Mesendoderm (in vitro differentiated cells): ENCODE measurements at regions not wholly inside any gene's neighbourhood (a gene's known extent, or its start where the extent isn't known, plus 50 kb on each side); places are given as distances from the start of the nearest gene placed in this dataset.

ENCODE experiments used
- DNase-seq: peaks from one replicate; pipeline ENCODE4 v3.0.0; 2013
- H2AK5ac ChIP-seq: 2 replicates; pipeline ENCODE4 v1.6.1; 2013; ENCODE audit warnings: low read length, inconsistent platforms
- H2BK120ac ChIP-seq: 2 replicates; pipeline ENCODE4 v1.6.1; 2013; ENCODE audit warnings: low read depth, mild to moderate bottlenecking, low read length, moderate library complexity, mixed read lengths
- H2BK15ac ChIP-seq: replicated peaks from 2 replicates; pipeline ENCODE4 v1.6.1; 2013; ENCODE audit warnings: low read depth, mild to moderate bottlenecking, moderate library complexity
- H2BK5ac ChIP-seq: 2 replicates; pipeline ENCODE4 v1.6.1; 2013; ENCODE audit warnings: low read length, inconsistent platforms
- H3K18ac ChIP-seq: 2 replicates; pipeline ENCODE4 v1.6.1; 2013; ENCODE audit warnings: mild to moderate bottlenecking, low read length, mixed read lengths
- H3K23ac ChIP-seq: one replicate; pipeline ENCODE4 v1.6.1; 2013; ENCODE audit warnings: low read length
- H3K27ac ChIP-seq: 2 replicates; pipeline ENCODE4 v1.5.1; 2013; ENCODE audit warnings: low read depth, mild to moderate bottlenecking, inconsistent platforms, low read length, moderate library complexity
- H3K27me3 ChIP-seq: 2 replicates; pipeline ENCODE4 v1.6.1; 2013; ENCODE audit warnings: low read length, control low read depth, mild to moderate bottlenecking, inconsistent platforms; ENCODE audit not compliant: insufficient read depth, poor library complexity
- H3K36me3 ChIP-seq: 2 replicates; pipeline ENCODE4 v1.6.1; 2013; ENCODE audit warnings: low read length, inconsistent platforms; ENCODE audit not compliant: control insufficient read depth, insufficient read depth
- H3K4ac ChIP-seq: one replicate; pipeline ENCODE4 v1.6.1; 2013; ENCODE audit warnings: low read depth, mild to moderate bottlenecking, low read length, moderate library complexity
- H3K4me1 ChIP-seq: 2 replicates; pipeline ENCODE4 v1.6.1; 2013; ENCODE audit warnings: low read depth, low read length, inconsistent platforms; ENCODE audit not compliant: control insufficient read depth
- H3K4me2 ChIP-seq: 2 replicates; pipeline ENCODE4 v1.6.1; 2013; ENCODE audit warnings: low read length
- H3K4me3 ChIP-seq: 2 replicates; pipeline ENCODE4 v1.5.1; 2013; ENCODE audit warnings: mild to moderate bottlenecking, low read length
- H3K56ac ChIP-seq: one replicate; pipeline ENCODE4 v1.6.1; 2013; ENCODE audit warnings: low read length
- H3K79me1 ChIP-seq: 2 replicates; pipeline ENCODE4 v1.6.1; 2013; ENCODE audit warnings: low read length, inconsistent platforms
- H3K79me2 ChIP-seq: 2 replicates; pipeline ENCODE4 v1.6.1; 2013; ENCODE audit warnings: mild to moderate bottlenecking, low read length; ENCODE audit not compliant: control insufficient read depth, insufficient read depth
- H3K9ac ChIP-seq: 2 replicates; pipeline ENCODE4 v1.6.1; 2013; ENCODE audit warnings: low read length, inconsistent platforms
- H4K5ac ChIP-seq: one replicate; pipeline ENCODE4 v1.6.1; 2013; ENCODE audit warnings: low read length
- H4K8ac ChIP-seq: one replicate; pipeline ENCODE4 v1.6.1; 2013; ENCODE audit warnings: low read depth, mild to moderate bottlenecking, control low read depth, low read length, moderate library complexity
- WGBS: extraction: QIAGEN DNeasy Blood & Tissue Kit; methylation state at CpG from one replicate; pipeline ENCODE4 v1.1.7; 2013; ENCODE audit warnings: low lambda C conversion rate, missing lambda C conversion rate; ENCODE audit not compliant: insufficient coverage; ENCODE audit errors: extremely low coverage; 5-methylcytosine and 5-hydroxymethylcytosine counted together

DNA sequence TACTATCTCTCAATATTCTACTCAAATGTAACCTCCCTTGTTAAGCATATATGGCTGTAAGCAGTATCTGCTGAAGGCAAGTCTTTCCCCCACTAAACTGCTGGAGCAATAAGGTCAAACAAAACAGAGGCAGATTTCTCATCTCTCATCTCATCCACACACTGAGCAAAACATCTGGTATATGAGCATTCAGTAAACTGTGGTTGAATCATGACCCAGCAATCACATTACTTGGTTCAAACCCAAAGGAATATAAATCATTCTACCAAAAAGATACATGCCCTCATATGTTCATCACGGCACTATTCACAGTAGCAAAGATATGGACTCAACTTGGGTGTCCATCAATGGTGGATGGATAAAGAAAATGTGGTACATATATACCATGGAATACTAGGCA lies 344.4 kb downstream of the SUCLA2 start:
- Histone ChIP-seq H3K79me1 (no peaks in the 10 kb centered on the region), H3K27me3 (no peaks in the 10 kb centered on the region), H4K8ac (no peak overlapping the region), H3K79me2 (no peaks in the 10 kb centered on the region), H3K56ac (no peak overlapping the region), H3K36me3 (no peaks in the 10 kb centered on the region), H3K4me2 (no peak overlapping the region), H3K27ac (no peak overlapping the region), H3K4me1 (no peaks in the 10 kb centered on the region), H3K4ac (no peak overlapping the region), H2BK15ac (no peak overlapping the region), H2AK5ac (no peak overlapping the region), H4K5ac (no peak overlapping the region), H3K23ac (no peak overlapping the region), H3K9ac (no peak overlapping the region), H3K4me3 (no peak overlapping the region), H2BK5ac (no peak overlapping the region), H3K18ac (no peak overlapping the region), H2BK120ac (no peak overlapping the region)
- no peak for DNase-seq
- WGBS: no CpG with 5 or more reads among the region's 1 CpG

DNA sequence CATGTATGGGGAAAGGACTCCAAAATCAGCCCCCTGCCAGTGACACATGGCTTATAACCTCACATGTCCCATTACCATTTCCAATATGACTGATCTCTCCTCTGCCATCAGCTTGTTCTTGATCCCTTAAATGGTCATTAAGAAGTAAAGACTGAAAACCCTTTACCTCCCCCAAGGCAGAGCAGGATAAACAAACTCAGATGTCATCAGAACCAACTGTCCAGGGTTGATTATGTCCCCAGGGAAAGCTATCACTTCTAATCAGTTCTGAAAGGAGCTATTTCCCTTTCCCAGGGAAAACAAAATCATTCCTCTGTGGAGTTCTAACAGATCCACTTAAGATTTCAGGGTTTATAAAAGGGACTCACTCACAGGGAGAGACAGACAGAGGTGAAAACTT lies 350.9 kb downstream of the SUCLA2 start:
- no peak overlapping the region for H3K4ac ChIP-seq
- no peak overlapping the region for H3K4me2 ChIP-seq
- H4K5ac ChIP-seq: no peak overlapping the region
- no peak overlapping the region for H2BK15ac ChIP-seq
- no peaks in the 10 kb centered on the region for H3K79me1 ChIP-seq
- H3K9ac ChIP-seq: no peak overlapping the region
- no peaks in the 10 kb centered on the region for H3K36me3 ChIP-seq
- H3K4me3 ChIP-seq: no peak overlapping the region
- no peaks in the 10 kb centered on the region for H3K79me2 ChIP-seq
- no peak overlapping the region for H3K23ac ChIP-seq
- no peak overlapping the region for H3K18ac ChIP-seq
- no peaks in the 10 kb centered on the region for H3K4me1 ChIP-seq
- H2BK5ac ChIP-seq: no peak overlapping the region
- no peaks in the 10 kb centered on the region for H3K27me3 ChIP-seq
- no peak overlapping the region for H3K27ac ChIP-seq
- no peak overlapping the region for H2BK120ac ChIP-seq
- H3K56ac ChIP-seq: no peak overlapping the region
- H2AK5ac ChIP-seq: no peak overlapping the region
- DNase-seq: no peak
- no peak overlapping the region for H4K8ac ChIP-seq

- Histone ChIP-seq H3K79me1 (no peaks in the 10 kb centered on the region), H3K36me3 (no peaks in the 10 kb centered on the region)
These were observed 354.1 kb downstream of the SUCLA2 start for GRCh38 chr13:47647001-47647400.

GRCh38 chr13:47646298-47646697 lies 354.8 kb downstream of the SUCLA2 start:
- H3K79me2 ChIP-seq: no peaks in the 10 kb centered on the region
- H3K4me1 ChIP-seq: no peaks in the 10 kb centered on the region
- no peak overlapping the region for H3K23ac ChIP-seq
- H3K36me3 ChIP-seq: no peaks in the 10 kb centered on the region
- H2AK5ac ChIP-seq: no peak overlapping the region
- no peak overlapping the region for H4K8ac ChIP-seq
- no peak overlapping the region for H3K56ac ChIP-seq
- no peak overlapping the region for H3K4ac ChIP-seq
- no peak overlapping the region for H3K4me3 ChIP-seq
- no peak overlapping the region for H3K9ac ChIP-seq
- no peak overlapping the region for H3K27ac ChIP-seq
- DNase-seq: no peak
- no peaks in the 10 kb centered on the region for H3K27me3 ChIP-seq
- H3K18ac ChIP-seq: no peak overlapping the region
- WGBS: no CpG with 5 or more reads among the region's 1 CpG
- H3K79me1 ChIP-seq: no peaks in the 10 kb centered on the region
- no peak overlapping the region for H3K4me2 ChIP-seq
- no peak overlapping the region for H2BK120ac ChIP-seq
- H4K5ac ChIP-seq: no peak overlapping the region
- H2BK15ac ChIP-seq: no peak overlapping the region
- H2BK5ac ChIP-seq: no peak overlapping the region

More at GRCh38 chr13:47647001-47647400, 354.1 kb downstream of the SUCLA2 start:
- no peak overlapping the region for H2BK15ac ChIP-seq
- H2AK5ac ChIP-seq: no peak overlapping the region
- DNase-seq: no peak
- no peak overlapping the region for H3K56ac ChIP-seq
- no peak overlapping the region for H3K27ac ChIP-seq
- H3K4me3 ChIP-seq: no peak overlapping the region
- no peak overlapping the region for H2BK5ac ChIP-seq
- no peak overlapping the region for H3K4ac ChIP-seq
- H3K79me2 ChIP-seq: no peaks in the 10 kb centered on the region
- H2BK120ac ChIP-seq: no peak overlapping the region
- no peaks in the 10 kb centered on the region for H3K4me1 ChIP-seq
- H3K18ac ChIP-seq: no peak overlapping the region
- H3K4me2 ChIP-seq: no peak overlapping the region
- H3K23ac ChIP-seq: no peak overlapping the region
- no peak overlapping the region for H4K5ac ChIP-seq
- no peaks in the 10 kb centered on the region for H3K27me3 ChIP-seq
- H3K9ac ChIP-seq: no peak overlapping the region
- no peak overlapping the region for H4K8ac ChIP-seq

DNA sequence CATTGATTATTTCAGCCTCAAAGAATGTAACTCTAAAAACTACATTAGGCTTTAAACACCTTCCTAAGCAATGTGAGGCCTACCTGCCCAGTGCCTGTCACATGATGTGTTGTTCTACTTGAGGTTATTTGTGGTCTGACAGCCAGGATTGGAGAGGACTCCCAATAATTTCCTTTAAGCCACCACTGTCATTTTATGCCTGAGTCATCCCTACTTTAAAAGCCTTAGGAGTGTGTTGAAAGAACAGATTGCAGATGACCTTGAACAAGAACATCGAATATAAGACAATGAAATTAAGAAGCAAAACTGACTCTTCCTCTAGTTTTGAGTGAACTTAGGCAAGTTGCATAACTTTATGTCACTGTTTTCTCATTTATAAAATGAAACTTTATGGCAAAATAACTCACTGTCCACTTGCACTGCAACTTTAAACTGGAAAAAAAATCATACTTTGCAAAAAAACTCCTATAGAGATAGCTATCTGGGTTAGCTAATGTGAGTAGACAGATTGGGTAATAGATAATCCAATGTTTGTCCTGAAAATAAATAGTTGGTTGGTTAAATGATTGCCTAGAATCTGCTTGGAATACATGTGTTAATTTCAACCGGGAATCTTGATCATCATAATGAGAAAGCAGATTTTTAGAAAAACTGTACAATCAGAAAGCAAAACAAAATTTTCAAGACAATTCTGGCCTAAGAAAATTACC lies 361.2 kb downstream of the SUCLA2 start:
- H3K36me3 ChIP-seq: no peaks in the 10 kb centered on the region

DNA sequence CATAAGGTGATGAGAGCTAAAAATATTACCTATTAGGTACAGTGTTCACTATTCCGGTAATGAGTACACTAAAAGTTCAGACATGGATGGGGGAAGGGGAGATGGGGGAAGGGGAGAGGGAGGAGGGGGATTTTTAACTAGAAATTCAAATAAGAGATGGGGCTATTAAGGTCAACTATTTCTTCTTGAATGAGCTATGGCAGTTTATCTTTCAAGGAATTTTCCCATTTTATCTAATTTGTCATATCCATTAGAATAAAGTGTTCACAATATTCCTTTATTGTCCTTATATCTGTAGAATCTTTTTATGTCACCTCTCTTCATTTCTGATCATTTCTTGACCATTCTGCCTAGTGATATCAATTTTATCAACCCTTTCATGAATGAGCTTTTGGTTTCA lies 362.4 kb downstream of the SUCLA2 start:
- no peak overlapping the region for H3K4ac ChIP-seq
- no peak overlapping the region for H3K27ac ChIP-seq
- no peak overlapping the region for H3K23ac ChIP-seq
- no peaks in the 10 kb centered on the region for H3K4me1 ChIP-seq
- H2BK120ac ChIP-seq: no peak overlapping the region
- no peaks in the 10 kb centered on the region for H3K79me2 ChIP-seq
- H3K56ac ChIP-seq: no peak overlapping the region
- H2BK15ac ChIP-seq: no peak overlapping the region
- H3K36me3 ChIP-seq: no peaks in the 10 kb centered on the region
- no peak overlapping the region for H3K9ac ChIP-seq
- H3K4me3 ChIP-seq: no peak overlapping the region
- no peak overlapping the region for H3K4me2 ChIP-seq
- no peaks in the 10 kb centered on the region for H3K79me1 ChIP-seq
- H3K18ac ChIP-seq: no peak overlapping the region
- DNase-seq: no peak
- no peak overlapping the region for H2BK5ac ChIP-seq
- no peak overlapping the region for H4K8ac ChIP-seq
- no peak overlapping the region for H2AK5ac ChIP-seq
- no peak overlapping the region for H4K5ac ChIP-seq
- no CpG with 5 or more reads among the region's 1 CpG for WGBS
- no peaks in the 10 kb centered on the region for H3K27me3 ChIP-seq

More for the DNA sequence above, 361.2 kb downstream of the SUCLA2 start:
- Histone ChIP-seq H3K18ac (no peak overlapping the region), H2AK5ac (no peak overlapping the region), H4K8ac (no peak overlapping the region), H3K23ac (no peak overlapping the region), H2BK5ac (no peak overlapping the region), H3K27me3 (no peaks in the 10 kb centered on the region), H3K4me2 (no peak overlapping the region), H3K4me1 (no peaks in the 10 kb centered on the region), H3K79me2 (no peaks in the 10 kb centered on the region), H2BK15ac (no peak overlapping the region), H3K4ac (no peak overlapping the region), H3K4me3 (no peak overlapping the region), H3K9ac (no peak overlapping the region), H2BK120ac (no peak overlapping the region), H3K56ac (no peak overlapping the region), H3K27ac (no peak overlapping the region), H3K79me1 (no peaks in the 10 kb centered on the region), H4K5ac (no peak overlapping the region)
- DNase-seq: no peak
- WGBS: no CpG with 5 or more reads among the region's 2 CpGs
